Vagina (tissue), 2 donors: ENCODE measurements at regions not wholly inside any gene's neighbourhood (a gene's known extent, or its start where the extent isn't known, plus 50 kb on each side); places are given as distances from the start of the nearest gene placed in this dataset.

ENCODE experiments used
- POLR2A ChIP-seq, 2 donors: fragments of 450-650 bp; IDR thresholded peaks; one replicate each; pipeline ENCODE4 v1.6.1; 2017; ENCODE audit warnings: antibody characterized with exemption in 2 of 2, mild to moderate bottlenecking in 2 of 2, moderate library complexity in 2 of 2
- TF ChIP-seq, protein P1 (sequence below), 3 experiments: fragments of 450-650 bp in 2 of 3; fragments of 200-600 bp in 1 of 3; sonication (generic) in 1 of 3; IDR thresholded peaks; one replicate each; pipeline ENCODE4 v1.5.1; 2017 to 2019; ENCODE audit warnings: antibody characterized with exemption in 3 of 3, mild to moderate bottlenecking in 2 of 3, moderate library complexity in 2 of 3

DNA sequence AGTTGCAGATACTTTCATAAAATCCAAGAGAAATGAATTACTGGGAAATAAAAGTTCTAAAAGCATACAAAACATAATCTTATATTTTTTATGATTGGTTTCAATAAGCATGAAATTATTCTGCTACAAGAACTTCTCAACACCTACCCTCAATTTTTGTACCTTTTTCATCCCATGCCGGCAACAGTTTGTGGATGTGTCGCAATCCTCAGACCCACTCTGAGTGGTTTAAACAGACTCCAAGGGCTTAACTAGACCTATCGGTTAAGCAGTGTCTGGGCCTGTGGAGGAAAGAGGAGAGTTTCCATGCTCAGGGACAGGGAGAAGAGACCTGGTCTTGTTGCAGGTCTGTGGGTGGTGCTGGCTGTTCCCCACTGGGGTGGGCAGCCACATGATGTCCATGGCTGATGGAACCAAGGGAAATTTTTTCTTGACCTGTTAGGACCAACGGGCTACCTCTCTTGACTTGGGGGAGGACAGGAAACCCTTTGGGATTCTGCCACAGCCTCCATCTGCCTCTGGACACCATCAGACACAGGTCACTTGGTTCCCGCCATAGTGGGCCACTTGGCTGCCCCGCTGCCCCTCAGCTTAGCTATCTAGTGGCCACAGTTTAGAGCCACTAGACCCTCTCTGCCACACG, 81.1 kb upstream of the CLDN14 start:
- TF ChIP-seq, protein P1, sequence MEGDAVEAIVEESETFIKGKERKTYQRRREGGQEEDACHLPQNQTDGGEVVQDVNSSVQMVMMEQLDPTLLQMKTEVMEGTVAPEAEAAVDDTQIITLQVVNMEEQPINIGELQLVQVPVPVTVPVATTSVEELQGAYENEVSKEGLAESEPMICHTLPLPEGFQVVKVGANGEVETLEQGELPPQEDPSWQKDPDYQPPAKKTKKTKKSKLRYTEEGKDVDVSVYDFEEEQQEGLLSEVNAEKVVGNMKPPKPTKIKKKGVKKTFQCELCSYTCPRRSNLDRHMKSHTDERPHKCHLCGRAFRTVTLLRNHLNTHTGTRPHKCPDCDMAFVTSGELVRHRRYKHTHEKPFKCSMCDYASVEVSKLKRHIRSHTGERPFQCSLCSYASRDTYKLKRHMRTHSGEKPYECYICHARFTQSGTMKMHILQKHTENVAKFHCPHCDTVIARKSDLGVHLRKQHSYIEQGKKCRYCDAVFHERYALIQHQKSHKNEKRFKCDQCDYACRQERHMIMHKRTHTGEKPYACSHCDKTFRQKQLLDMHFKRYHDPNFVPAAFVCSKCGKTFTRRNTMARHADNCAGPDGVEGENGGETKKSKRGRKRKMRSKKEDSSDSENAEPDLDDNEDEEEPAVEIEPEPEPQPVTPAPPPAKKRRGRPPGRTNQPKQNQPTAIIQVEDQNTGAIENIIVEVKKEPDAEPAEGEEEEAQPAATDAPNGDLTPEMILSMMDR (IDR thresholded peaks at IDR 0.05), result no peak
- TF ChIP-seq POLR2A (IDR thresholded peaks at IDR 0.05), result no peak
